ENCODE measurements at regions not wholly inside any gene's neighbourhood (a gene's known extent, or its start where the extent isn't known, plus 50 kb on each side); places are given as distances from the start of the nearest gene placed in this dataset.

- DNase-seq (ENCODE audit: low read depth in 3 of 3), result no peak
Observed at GRCh38 chr9:126152622-126153362, 173.8 kb upstream of the MVB12B start.

- no peak for DNase-seq (ENCODE audit: low read depth in 3 of 3)
Observed at GRCh38 chr9:126153382-126153781, 173.2 kb upstream of the MVB12B start.

- DNase-seq (ENCODE audit: low read depth in 3 of 3), result no peak
Observed at GRCh38 chr9:126154182-126154827, 172.3 kb upstream of the MVB12B start.

GRCh38 chr9:126154869-126155268 lies 171.8 kb upstream of the MVB12B start:
- no peak for DNase-seq (ENCODE audit: low read depth in 3 of 3)

- no peak for DNase-seq (ENCODE audit: low read depth in 3 of 3)
Observed at GRCh38 chr9:126155756-126156664, 170.6 kb upstream of the MVB12B start.

- DNase-seq (ENCODE audit: low read depth in 3 of 3), result no peak
Observed at GRCh38 chr9:126156898-126157297, 169.7 kb upstream of the MVB12B start.

GRCh38 chr9:126157423-126157822 lies 169.2 kb upstream of the MVB12B start:
- DNase-seq (ENCODE audit: low read depth in 3 of 3), result no peak

- no peak for DNase-seq (ENCODE audit: low read depth in 3 of 3)
Observed at GRCh38 chr9:126157826-126158587, 168.6 kb upstream of the MVB12B start.

GRCh38 chr9:126158588-126159429 lies 167.8 kb upstream of the MVB12B start:
- DNase-seq (ENCODE audit: low read depth in 3 of 3), result no peak

- DNase-seq (ENCODE audit: low read depth in 3 of 3), result no peak
Observed at GRCh38 chr9:126159430-126160060, 167.1 kb upstream of the MVB12B start.

- no peak for DNase-seq (ENCODE audit: low read depth in 3 of 3)
Observed at GRCh38 chr9:126160067-126160853, 166.4 kb upstream of the MVB12B start.

GRCh38 chr9:126160854-126161329 lies 165.7 kb upstream of the MVB12B start:
- DNase-seq (ENCODE audit: low read depth in 3 of 3), result no peak

- no peak for DNase-seq (ENCODE audit: low read depth in 3 of 3)
Observed at GRCh38 chr9:126162611-126163381, 163.8 kb upstream of the MVB12B start.

- no peak for DNase-seq (ENCODE audit: low read depth in 3 of 3)
Observed at GRCh38 chr9:126164796-126165525, 161.7 kb upstream of the MVB12B start.

GRCh38 chr9:126165755-126166154 lies 160.9 kb upstream of the MVB12B start:
- no peak for DNase-seq (ENCODE audit: low read depth in 3 of 3)

GRCh38 chr9:126166291-126166690 lies 160.3 kb upstream of the MVB12B start:
- no peak for DNase-seq (ENCODE audit: low read depth in 3 of 3)

GRCh38 chr9:126166866-126167265 lies 159.8 kb upstream of the MVB12B start:
- DNase-seq (ENCODE audit: low read depth in 3 of 3), result no peak

- no peak for DNase-seq (ENCODE audit: low read depth in 3 of 3)
Observed at GRCh38 chr9:126169736-126170135, 156.9 kb upstream of the MVB12B start.

Measured in stimulated activated CD4-positive, alpha-beta T cell treated with anti-CD3 and anti-CD28 coated beads, TNF-alpha, amount 100 ng/mL, for 48 hours (primary cell).